Naive B cell (primary cell): ENCODE measurements at regions not wholly inside any gene's neighbourhood (a gene's known extent, or its start where the extent isn't known, plus 50 kb on each side); places are given as distances from the start of the nearest gene placed in this dataset.

Experiments
- ATAC-seq, 2 donors: fragments of 150-1000 bp; cut with Tn5 transposase; 2 replicates each; pipeline ENCODE4 v1.10.0; 2021; ENCODE audit warnings: low read depth in 2 of 2, mild to moderate bottlenecking in 2 of 2, moderate library complexity in 2 of 2
- DNase-seq: peaks from one replicate; pipeline ENCODE4 v3.0.0; 2022
- H3K27ac Mint-ChIP-seq, 6 donors: one replicate each; pipeline ENCODE4 v1.8.0; 2020 to 2022; ENCODE audit warnings: mild to moderate bottlenecking in 6 of 6, mixed read lengths in 6 of 6, moderate library complexity in 5 of 6, inconsistent platforms in 2 of 6
- H3K27me3 Mint-ChIP-seq, 3 donors: one replicate each; pipeline ENCODE4 v1.8.0; 2021 to 2022; ENCODE audit warnings: mixed read lengths in 3 of 3, mild to moderate bottlenecking in 1 of 3
- H3K36me3 Mint-ChIP-seq, 2 donors: one replicate each; pipeline ENCODE4 v1.8.0; 2020 to 2022; ENCODE audit warnings: mixed read lengths in 2 of 2, inconsistent platforms in 1 of 2, mild to moderate bottlenecking in 1 of 2
- H3K4me1 Mint-ChIP-seq, 3 donors: one replicate each; pipeline ENCODE4 v1.8.0; 2020 to 2022; ENCODE audit warnings: mixed read lengths in 3 of 3, inconsistent platforms in 1 of 3, mild to moderate bottlenecking in 1 of 3, moderate library complexity in 1 of 3
- H3K4me3 Mint-ChIP-seq, 8 donors: one replicate each; pipeline ENCODE4 v1.8.0; 2020 to 2022; ENCODE audit warnings: mild to moderate bottlenecking in 8 of 8, mixed read lengths in 8 of 8, moderate library complexity in 8 of 8, inconsistent platforms in 2 of 8
- H3K9me3 Mint-ChIP-seq, 7 donors: one replicate each; pipeline ENCODE4 v1.8.0; 2020 to 2022; ENCODE audit warnings: mixed read lengths in 7 of 7, mild to moderate bottlenecking in 5 of 7, inconsistent platforms in 2 of 7, moderate library complexity in 1 of 7

DNA sequence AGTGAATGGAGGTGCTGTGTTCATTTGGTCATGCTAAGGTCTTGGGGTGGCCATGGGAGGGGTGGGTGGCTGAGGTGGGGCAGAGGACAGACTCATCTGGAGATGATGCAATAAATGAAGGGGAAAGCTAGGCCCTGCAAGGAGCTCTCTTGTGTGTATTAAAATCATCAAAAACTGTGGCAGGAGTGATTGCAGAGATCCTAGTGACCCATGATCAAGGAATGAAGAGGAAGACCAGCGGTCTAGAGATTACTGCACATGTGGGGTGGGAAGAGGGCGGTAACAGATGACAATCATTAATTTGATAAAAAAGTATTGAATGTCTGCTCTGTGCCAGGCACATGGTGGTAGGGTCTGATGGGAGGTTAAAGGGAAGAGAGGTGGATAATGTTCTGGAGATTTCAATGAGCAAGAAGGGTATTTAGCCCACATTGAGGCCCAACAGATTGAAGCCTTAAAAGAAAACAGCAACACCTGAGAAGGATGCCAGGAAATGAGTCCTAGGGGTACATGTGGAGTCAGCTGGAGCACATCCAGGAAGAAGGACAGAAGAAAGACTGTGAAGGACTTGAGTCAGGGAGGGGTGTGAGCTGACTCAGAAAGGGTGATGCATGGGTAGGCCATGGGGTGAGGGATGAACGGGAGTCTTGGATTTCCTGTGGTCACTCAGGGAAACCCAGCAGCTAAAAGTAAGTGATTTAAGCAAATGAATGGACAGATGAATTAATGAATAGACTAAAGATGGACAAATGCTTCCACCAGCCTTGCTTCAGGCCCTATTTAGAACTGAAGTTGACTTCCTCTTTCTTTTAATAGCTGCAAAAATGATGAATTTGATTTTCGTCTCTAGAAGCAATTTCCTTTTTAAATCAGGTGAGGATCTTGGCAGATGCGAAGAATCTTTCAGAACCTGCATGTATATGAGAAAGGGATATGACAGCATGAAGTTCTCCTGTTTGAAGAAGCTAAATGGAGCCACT lies 83.1 kb upstream of the IGFBP3 start:
- Mint-ChIP-seq H3K36me3 (no peaks in the 10 kb centered on the region), H3K9me3 (peaks cover 0 to 14% (median 7%) of the 10 kb centered on the region in 7 donors), H3K4me1 (peaks cover 0 to 9% (median 0%) of the 10 kb centered on the region in 3 donors), H3K27me3 (no peaks in the 10 kb centered on the region), H3K27ac (no peak overlapping the region), H3K4me3 (no peak overlapping the region)
- ATAC-seq = no peak
- no peak for DNase-seq

GRCh38 chr7:46003161-46003560 lies 82.1 kb upstream of the IGFBP3 start:
- H3K27me3 Mint-ChIP-seq = no peaks in the 10 kb centered on the region
- no peaks in the 10 kb centered on the region for H3K36me3 Mint-ChIP-seq
- H3K4me3 Mint-ChIP-seq = no peak overlapping the region

DNA sequence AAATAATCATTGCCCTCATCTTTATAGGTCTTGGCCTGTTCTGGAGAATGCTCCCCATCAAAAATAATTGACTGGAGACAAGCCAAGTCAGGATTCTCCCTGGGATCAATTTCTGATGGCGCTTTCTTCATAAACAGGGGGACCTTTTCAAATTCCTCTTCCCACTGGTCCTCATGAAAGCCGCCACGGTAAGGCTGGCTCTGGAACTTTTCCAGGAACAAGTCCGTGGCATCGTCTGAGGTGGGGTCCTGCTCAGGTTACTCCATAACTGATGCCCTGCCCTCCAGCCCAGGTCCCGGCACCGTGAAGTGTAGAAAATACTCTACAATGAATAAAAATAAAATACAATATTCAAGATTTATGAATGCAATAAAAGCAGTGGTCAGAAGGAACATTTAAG lies 79.4 kb upstream of the IGFBP3 start:
- DNase-seq (no peak), ATAC-seq (no peak)
- Mint-ChIP-seq H3K36me3 (peaks cover 5 to 11% of the 10 kb centered on the region in 2 donors), H3K27me3 (no peaks in the 10 kb centered on the region), H3K4me3 (no peak overlapping the region), H3K9me3 (peaks cover 13 to 45% (median 23%) of the 10 kb centered on the region in 7 donors), H3K27ac (no peak overlapping the region), H3K4me1 (peaks cover 0 to 9% (median 0%) of the 10 kb centered on the region in 3 donors)

More at GRCh38 chr7:46003161-46003560, 82.1 kb upstream of the IGFBP3 start:
- peaks cover 1 to 19% (median 7%) of the 10 kb centered on the region in 7 donors for H3K9me3 Mint-ChIP-seq
- DNase-seq (no peak), ATAC-seq (no peak)
- H3K27ac Mint-ChIP-seq = no peak overlapping the region
- peaks cover 0 to 9% (median 0%) of the 10 kb centered on the region in 3 donors for H3K4me1 Mint-ChIP-seq

DNA sequence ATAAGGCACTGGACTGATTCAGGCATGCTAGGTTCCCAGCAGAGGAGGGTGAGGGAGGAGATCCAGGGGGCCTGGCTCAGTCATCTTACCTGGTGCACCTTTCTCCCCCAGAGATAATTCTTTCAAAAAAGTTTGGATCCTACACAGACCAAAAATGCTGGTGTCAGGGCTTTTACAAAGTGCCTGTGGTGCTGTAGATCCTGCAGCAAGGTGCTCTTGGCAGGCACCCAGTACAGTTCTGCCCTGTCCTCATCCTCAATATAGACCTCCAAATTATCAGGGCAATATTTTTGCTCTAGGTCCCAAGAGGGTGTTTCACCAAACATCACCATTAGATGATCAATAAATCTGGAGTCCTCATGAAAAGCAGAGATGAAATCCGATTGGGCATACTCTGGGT lies 78.5 kb upstream of the IGFBP3 start:
- ATAC-seq (no peak), DNase-seq (no peak)
- peaks cover 0 to 7% (median 0%) of the 10 kb centered on the region in 3 donors for H3K4me1 Mint-ChIP-seq
- H3K9me3 Mint-ChIP-seq = peaks cover 14 to 54% (median 27%) of the 10 kb centered on the region in 7 donors
- no peaks in the 10 kb centered on the region for H3K27me3 Mint-ChIP-seq
- no peak overlapping the region for H3K4me3 Mint-ChIP-seq
- peaks cover 5 to 17% of the 10 kb centered on the region in 2 donors for H3K36me3 Mint-ChIP-seq
- H3K27ac Mint-ChIP-seq = no peak overlapping the region

DNA sequence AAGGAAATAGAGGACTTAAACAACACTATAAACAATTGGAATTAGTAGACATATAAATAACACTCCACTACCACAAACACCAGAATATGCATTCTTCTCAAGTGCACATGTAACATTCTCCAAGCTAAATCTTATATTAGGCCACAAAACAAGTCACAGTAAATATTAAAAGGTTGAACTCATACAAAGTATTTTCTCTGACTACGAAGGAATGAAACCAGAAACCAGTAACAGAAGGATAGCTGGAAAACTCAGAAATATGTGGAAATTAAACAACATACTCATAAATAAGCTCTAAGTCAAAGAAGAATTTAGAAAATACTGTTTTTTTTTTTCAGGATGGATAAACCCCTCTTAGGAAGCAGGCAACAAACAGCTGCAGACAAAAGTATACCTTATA lies 77.4 kb upstream of the IGFBP3 start:
- Mint-ChIP-seq H3K27me3 (no peaks in the 10 kb centered on the region), H3K4me3 (no peak overlapping the region), H3K27ac (no peak overlapping the region), H3K4me1 (peaks cover 0 to under 1% (median 0%) of the 10 kb centered on the region in 3 donors), H3K36me3 (peaks cover 5 to 17% of the 10 kb centered on the region in 2 donors), H3K9me3 (peaks cover 14 to 64% (median 34%) of the 10 kb centered on the region in 7 donors)
- DNase-seq = no peak
- no peak for ATAC-seq

DNA sequence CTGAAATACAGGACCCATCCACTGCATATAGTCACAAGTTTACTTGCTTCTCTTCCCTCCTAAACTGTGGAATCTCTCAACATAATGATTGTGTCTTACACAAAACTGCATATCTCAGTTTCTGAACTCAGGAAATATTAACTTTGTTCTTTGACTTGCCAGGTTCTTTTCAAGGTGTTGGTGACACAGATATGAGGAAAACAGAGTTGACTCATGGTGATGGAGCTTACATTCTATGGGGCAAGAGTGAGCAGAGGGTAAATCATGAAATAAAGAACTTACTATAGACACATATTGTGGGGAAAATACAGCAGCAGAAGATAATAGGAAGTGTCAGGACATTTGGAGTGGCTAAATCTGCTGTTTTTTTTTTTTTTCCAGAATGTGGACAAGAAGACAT lies 72.5 kb upstream of the IGFBP3 start:
- ATAC-seq (no peak), DNase-seq (no peak)
- H3K36me3 Mint-ChIP-seq = peaks cover 5 to 17% of the 10 kb centered on the region in 2 donors
- no peaks in the 10 kb centered on the region for H3K4me1 Mint-ChIP-seq
- H3K27me3 Mint-ChIP-seq = no peaks in the 10 kb centered on the region
- H3K27ac Mint-ChIP-seq = no peak overlapping the region
- peaks cover 15 to 53% (median 29%) of the 10 kb centered on the region in 7 donors for H3K9me3 Mint-ChIP-seq
- no peak overlapping the region for H3K4me3 Mint-ChIP-seq

DNA sequence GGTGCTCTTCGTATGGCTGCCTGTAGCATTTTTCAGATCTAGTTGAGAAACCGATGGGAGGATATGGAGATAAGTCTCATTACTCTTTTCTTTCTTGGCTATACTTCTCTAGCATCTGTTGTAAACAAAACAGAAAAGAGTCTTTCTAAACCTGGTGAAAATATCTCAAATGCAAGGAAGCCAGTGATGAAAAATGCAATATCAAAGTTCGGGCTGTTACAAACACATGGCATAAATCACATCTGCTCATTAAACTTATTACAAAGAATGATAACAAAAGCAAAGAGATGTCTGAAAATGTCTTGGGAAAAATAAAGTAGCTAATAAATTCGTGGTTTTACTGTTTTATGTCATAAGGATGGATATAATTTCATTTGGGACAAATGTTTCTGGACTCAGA lies 71.8 kb upstream of the IGFBP3 start:
- no peaks in the 10 kb centered on the region for H3K27me3 Mint-ChIP-seq
- H3K4me1 Mint-ChIP-seq = no peaks in the 10 kb centered on the region
- H3K4me3 Mint-ChIP-seq = no peak overlapping the region
- DNase-seq (no peak), ATAC-seq (no peak)
- no peak overlapping the region for H3K27ac Mint-ChIP-seq
- H3K9me3 Mint-ChIP-seq = peaks cover 15 to 45% (median 25%) of the 10 kb centered on the region in 7 donors
- H3K36me3 Mint-ChIP-seq = peaks cover 5 to 17% of the 10 kb centered on the region in 2 donors

- ATAC-seq = no peak
- Mint-ChIP-seq H3K36me3 (peaks cover 0 to 3% of the 10 kb centered on the region in 2 donors), H3K27me3 (peaks cover 0 to 5% (median 0%) of the 10 kb centered on the region in 3 donors), H3K27ac (no peak overlapping the region), H3K9me3 (peaks cover 1 to 20% (median 6%) of the 10 kb centered on the region in 7 donors), H3K4me3 (no peak overlapping the region), H3K4me1 (no peaks in the 10 kb centered on the region)
- DNase-seq = no peak
Measured at GRCh38 chr7:45990276-45990675, 69.2 kb upstream of the IGFBP3 start.

DNA sequence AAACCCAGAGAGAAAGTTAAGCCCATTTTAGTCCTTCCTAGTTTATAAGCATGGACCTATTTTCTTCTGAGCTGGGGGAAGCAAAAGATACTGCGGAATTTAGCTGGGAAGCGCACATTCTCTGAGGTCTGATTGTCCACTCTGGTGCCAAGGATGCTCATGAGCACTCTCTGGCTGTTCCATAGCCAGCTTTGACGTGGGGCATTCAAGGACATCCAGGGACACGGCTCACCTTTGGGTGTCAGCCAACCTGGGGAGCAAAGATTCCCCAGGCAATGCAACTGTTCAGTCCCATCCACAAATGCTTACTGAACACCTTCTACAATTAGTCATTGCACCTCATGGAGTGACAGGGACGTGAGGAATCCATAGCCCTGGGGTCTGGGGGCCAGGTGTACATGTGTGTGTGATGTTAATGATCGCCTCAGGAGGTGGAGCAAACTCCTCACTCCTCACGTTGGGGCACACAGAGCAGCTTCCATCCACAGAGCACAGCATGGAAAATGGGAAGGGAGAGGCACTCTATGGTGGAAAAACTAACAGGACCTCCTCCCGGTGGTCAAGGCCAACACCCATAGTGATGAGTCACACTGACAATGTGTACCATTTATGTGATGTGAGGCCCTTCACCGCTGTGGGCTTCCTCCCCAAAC lies 67.5 kb upstream of the IGFBP3 start:
- Mint-ChIP-seq H3K36me3 (no peaks in the 10 kb centered on the region), H3K27ac (no peak overlapping the region), H3K4me3 (no peak overlapping the region), H3K27me3 (peaks cover 0 to 5% (median 0%) of the 10 kb centered on the region in 3 donors), H3K4me1 (no peaks in the 10 kb centered on the region), H3K9me3 (peaks cover 0 to 7% (median 2%) of the 10 kb centered on the region in 7 donors)
- no peak for DNase-seq
- ATAC-seq = no peak

GRCh38 chr7:45987521-45988290 lies 66.6 kb upstream of the IGFBP3 start:
- H3K27me3 Mint-ChIP-seq = peaks cover 0 to 5% (median 0%) of the 10 kb centered on the region in 3 donors
- H3K4me1 Mint-ChIP-seq = no peaks in the 10 kb centered on the region
- peaks cover 0 to 7% (median 0%) of the 10 kb centered on the region in 7 donors for H3K9me3 Mint-ChIP-seq
- no peak overlapping the region for H3K4me3 Mint-ChIP-seq
- H3K27ac Mint-ChIP-seq = no peak overlapping the region
- ATAC-seq (no peak), DNase-seq (no peak)
- no peaks in the 10 kb centered on the region for H3K36me3 Mint-ChIP-seq

DNA sequence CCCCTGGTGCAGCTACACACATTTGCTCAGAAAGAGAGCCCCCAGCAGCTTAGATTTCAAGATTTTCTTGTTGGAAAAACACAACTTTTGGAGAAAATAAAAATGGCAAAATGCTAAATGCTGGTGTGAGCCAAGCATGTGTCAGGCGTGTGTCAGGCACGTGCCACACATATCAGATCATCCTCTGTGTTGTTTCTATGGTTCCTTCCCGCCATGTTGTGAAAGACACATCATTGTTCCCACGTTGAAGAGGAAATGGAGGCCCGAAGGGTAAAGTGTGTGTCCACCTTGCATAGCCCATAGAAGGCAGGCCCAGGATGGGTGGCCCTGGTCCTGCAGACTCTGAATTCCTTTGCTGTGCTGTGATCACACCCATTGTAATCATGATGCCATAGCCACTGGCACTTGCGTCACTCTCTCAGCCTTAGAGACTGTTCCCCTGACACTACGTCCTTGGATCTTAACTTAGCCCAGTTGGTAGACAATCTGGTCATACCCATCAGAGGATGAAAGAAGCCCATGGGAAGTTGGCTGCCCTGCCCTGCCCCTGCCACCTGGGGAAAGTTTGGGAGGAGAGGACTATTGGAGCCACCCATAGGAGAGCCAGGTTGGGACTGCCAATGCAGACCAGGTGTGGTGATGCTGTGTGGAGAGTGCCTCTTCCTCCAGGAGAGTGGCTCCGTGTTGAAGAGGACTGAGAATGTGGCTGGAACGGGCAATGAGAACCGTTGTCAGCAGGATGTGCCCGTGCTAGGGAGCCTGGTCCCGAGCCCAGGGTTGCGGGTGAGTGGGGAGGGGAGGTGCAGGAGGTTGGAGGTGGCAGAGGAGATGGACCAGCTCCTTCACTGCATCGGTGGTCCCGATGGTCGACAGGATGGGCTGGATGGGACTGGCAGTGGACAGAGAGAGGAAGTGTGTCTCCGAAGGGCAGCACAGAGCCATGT lies 65.6 kb upstream of the IGFBP3 start:
- Mint-ChIP-seq H3K4me3 (peak overlapping the region in 1 of 8 donors; percentile 52), H3K4me1 (no peaks in the 10 kb centered on the region), H3K9me3 (peaks cover 0 to 6% (median 5%) of the 10 kb centered on the region in 7 donors), H3K27ac (no peak overlapping the region), H3K36me3 (peaks cover 0 to 5% of the 10 kb centered on the region in 2 donors), H3K27me3 (peaks cover 0 to 5% (median 0%) of the 10 kb centered on the region in 3 donors)
- no peak for DNase-seq
- no peak for ATAC-seq

DNA sequence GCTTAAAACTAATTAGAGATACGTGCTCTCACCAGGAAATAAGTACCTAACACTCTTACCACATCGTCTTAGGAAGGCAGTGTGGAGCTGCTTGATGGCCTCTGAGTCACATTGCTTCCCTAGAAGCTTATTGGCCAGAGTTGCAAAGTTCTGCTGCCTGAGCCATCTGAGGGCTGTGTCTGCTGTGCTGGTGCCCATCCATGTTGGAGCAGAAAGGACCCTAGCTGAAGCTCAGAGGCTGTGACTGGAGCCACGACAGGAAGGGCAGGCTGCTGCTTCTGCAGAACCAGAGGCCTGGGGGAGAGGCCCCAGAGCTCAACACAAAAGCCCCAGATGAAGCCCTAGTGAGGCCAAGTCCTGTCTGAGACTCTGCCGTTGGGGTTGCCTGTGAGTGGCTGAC lies 64.8 kb upstream of the IGFBP3 start:
- DNase-seq = no peak
- no peaks in the 10 kb centered on the region for H3K4me1 Mint-ChIP-seq
- no peak overlapping the region for H3K27ac Mint-ChIP-seq
- peaks cover 0 to 6% (median 5%) of the 10 kb centered on the region in 7 donors for H3K9me3 Mint-ChIP-seq
- H3K4me3 Mint-ChIP-seq = no peak overlapping the region
- H3K27me3 Mint-ChIP-seq = peaks cover 0 to 5% (median 0%) of the 10 kb centered on the region in 3 donors
- peaks cover 0 to 5% of the 10 kb centered on the region in 2 donors for H3K36me3 Mint-ChIP-seq
- ATAC-seq = no peak
